ENCODE measurements at regions not wholly inside any gene's neighbourhood (a gene's known extent, or its start where the extent isn't known, plus 50 kb on each side); places are given as distances from the start of the nearest gene placed in this dataset.

DNA sequence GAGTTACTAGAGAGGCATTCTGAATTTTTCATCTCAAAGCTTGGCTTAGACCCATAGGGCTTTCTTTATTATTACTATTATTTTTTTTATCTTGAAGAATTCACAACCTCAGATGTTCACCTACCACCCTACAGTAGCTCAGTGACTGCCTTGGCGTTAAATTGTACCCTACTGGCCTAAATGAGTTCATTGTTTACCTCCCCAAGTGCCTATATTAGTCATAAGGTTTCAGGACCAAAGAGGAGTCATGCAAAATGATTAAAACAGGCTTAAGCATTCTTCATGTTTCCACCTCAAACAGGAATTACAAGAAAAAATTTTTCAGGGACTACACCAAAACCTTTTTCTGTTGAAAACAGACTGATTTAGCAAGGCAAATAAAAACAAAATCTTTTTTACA, 751.5 kb downstream of the SQOR start:
- Histone ChIP-seq H3K9me3 (ENCODE audit: insufficient read depth, low read length) (no peaks in the 10 kb centered on the region; the same call in 1 of the 2 replicates), H3F3A (ENCODE audit: insufficient read depth) (no peaks in the 10 kb centered on the region), H3K9me2 (replicated peaks; ENCODE audit: insufficient read depth, low read length) (no peaks in the 10 kb centered on the region), H4K20me1 (ENCODE audit: low read depth, low read length) (no peaks in the 10 kb centered on the region), H3K36me3 (ENCODE audit: low read length) (no peaks in the 10 kb centered on the region), H3K9ac (ENCODE audit: low read length) (no peak overlapping the region), H3K4me3 (ENCODE audit: insufficient read depth, low read length, poor library complexity, severe bottlenecking) (no peak overlapping the region), H3K27ac (ENCODE audit: low read depth, low read length) (no peak overlapping the region), H3K4me2 (ENCODE audit: low read depth, low read length, poor library complexity, severe bottlenecking) (no peak overlapping the region), H3K79me2 (ENCODE audit: insufficient read depth, low read length) (no peaks in the 10 kb centered on the region), H3K27me3 (ENCODE audit: low read length) (no peaks in the 10 kb centered on the region), H2AFZ (ENCODE audit: low read depth, low read length, severe bottlenecking) (no peak overlapping the region)
- TF ChIP-seq EZH2phosphoT487 (conservative IDR thresholded peaks at IDR 0.05; ENCODE audit: low read length) = no peak
- TF ChIP-seq, protein P1, sequence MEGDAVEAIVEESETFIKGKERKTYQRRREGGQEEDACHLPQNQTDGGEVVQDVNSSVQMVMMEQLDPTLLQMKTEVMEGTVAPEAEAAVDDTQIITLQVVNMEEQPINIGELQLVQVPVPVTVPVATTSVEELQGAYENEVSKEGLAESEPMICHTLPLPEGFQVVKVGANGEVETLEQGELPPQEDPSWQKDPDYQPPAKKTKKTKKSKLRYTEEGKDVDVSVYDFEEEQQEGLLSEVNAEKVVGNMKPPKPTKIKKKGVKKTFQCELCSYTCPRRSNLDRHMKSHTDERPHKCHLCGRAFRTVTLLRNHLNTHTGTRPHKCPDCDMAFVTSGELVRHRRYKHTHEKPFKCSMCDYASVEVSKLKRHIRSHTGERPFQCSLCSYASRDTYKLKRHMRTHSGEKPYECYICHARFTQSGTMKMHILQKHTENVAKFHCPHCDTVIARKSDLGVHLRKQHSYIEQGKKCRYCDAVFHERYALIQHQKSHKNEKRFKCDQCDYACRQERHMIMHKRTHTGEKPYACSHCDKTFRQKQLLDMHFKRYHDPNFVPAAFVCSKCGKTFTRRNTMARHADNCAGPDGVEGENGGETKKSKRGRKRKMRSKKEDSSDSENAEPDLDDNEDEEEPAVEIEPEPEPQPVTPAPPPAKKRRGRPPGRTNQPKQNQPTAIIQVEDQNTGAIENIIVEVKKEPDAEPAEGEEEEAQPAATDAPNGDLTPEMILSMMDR (IDR thresholded peaks at IDR 0.05; ENCODE audit: insufficient read depth, low read length, poor library complexity, severe bottlenecking) = no peak

DNA sequence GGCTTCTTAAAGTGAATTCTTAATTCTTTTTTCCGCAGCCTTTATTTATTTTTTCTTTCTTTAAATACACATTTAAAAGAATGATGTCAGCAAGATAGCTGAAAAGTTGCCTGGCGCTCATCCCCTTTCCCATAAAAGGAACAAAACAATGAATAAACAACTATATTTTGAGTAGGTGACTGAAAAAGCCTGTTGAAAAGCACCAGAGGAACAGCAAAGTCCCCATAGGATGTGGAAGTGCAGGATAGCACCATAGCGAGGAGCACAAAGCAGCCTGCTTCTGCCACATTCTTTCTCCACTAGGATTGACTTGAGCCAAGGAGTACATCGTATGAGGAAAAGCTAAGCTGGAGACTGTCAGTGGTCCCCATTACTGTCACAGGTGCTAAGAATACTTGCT, 754.9 kb downstream of the SQOR start:
- H3K9me3 ChIP-seq (ENCODE audit: insufficient read depth, low read length) = no peaks in the 10 kb centered on the region; the same call in 1 of the 2 replicates
- no peak for TF ChIP-seq EZH2phosphoT487 (conservative IDR thresholded peaks at IDR 0.05; ENCODE audit: low read length)
- TF ChIP-seq, protein P1 (IDR thresholded peaks at IDR 0.05; ENCODE audit: insufficient read depth, low read length, poor library complexity, severe bottlenecking) = no peak

DNA sequence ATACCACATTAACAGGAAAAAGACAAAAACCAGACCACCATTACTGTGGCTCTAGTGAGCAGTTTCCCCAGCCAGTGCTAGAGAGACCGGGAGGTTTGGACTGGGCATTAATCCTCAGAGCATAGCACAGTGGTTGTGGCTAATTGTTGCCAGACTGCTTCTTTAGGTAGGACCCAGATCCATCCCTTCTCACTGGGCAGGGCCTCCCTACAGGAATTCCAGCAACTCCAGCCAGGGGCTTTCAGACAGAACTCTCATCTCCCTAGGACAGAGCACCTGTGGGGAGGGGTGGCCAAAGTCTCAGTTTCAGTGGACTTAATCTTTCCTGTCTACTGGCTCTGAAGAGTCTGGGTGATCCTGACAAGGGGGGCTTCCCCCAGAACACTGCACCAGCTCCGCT, 759.6 kb downstream of the SQOR start:
- H3K27me3 ChIP-seq (ENCODE audit: low read length) = no peaks in the 10 kb centered on the region
- no peaks in the 10 kb centered on the region for H3K36me3 ChIP-seq (ENCODE audit: low read length)
- H3K9me3 ChIP-seq (ENCODE audit: insufficient read depth, low read length) = no peaks in the 10 kb centered on the region; the same call in 1 of the 2 replicates
- H4K20me1 ChIP-seq (ENCODE audit: low read depth, low read length) = no peaks in the 10 kb centered on the region
- TF ChIP-seq EZH2phosphoT487 (conservative IDR thresholded peaks at IDR 0.05; ENCODE audit: low read length) = no peak
- TF ChIP-seq, protein P1 (IDR thresholded peaks at IDR 0.05; ENCODE audit: insufficient read depth, low read length, poor library complexity, severe bottlenecking) = no peak
- H3K4me2 ChIP-seq (ENCODE audit: low read depth, low read length, poor library complexity, severe bottlenecking) = no peak overlapping the region
- H3K79me2 ChIP-seq (ENCODE audit: insufficient read depth, low read length) = no peaks in the 10 kb centered on the region
- H3K4me3 ChIP-seq (ENCODE audit: insufficient read depth, low read length, poor library complexity, severe bottlenecking) = no peak overlapping the region
- H3K9me2 ChIP-seq (replicated peaks; ENCODE audit: insufficient read depth, low read length) = no peaks in the 10 kb centered on the region
- H3K9ac ChIP-seq (ENCODE audit: low read length) = no peak overlapping the region
- no peak overlapping the region for H2AFZ ChIP-seq (ENCODE audit: low read depth, low read length, severe bottlenecking)
- no peaks in the 10 kb centered on the region for H3F3A ChIP-seq (ENCODE audit: insufficient read depth)
- no peak overlapping the region for H3K27ac ChIP-seq (ENCODE audit: low read depth, low read length)

More for the DNA sequence above, 754.9 kb downstream of the SQOR start:
- Histone ChIP-seq H3K36me3 (ENCODE audit: low read length) (no peaks in the 10 kb centered on the region), H3K4me3 (ENCODE audit: insufficient read depth, low read length, poor library complexity, severe bottlenecking) (no peak overlapping the region), H3F3A (ENCODE audit: insufficient read depth) (no peaks in the 10 kb centered on the region), H3K27ac (ENCODE audit: low read depth, low read length) (no peak overlapping the region), H2AFZ (ENCODE audit: low read depth, low read length, severe bottlenecking) (no peak overlapping the region), H3K9ac (ENCODE audit: low read length) (no peak overlapping the region), H3K79me2 (ENCODE audit: insufficient read depth, low read length) (no peaks in the 10 kb centered on the region), H4K20me1 (ENCODE audit: low read depth, low read length) (no peaks in the 10 kb centered on the region), H3K4me2 (ENCODE audit: low read depth, low read length, poor library complexity, severe bottlenecking) (no peak overlapping the region), H3K27me3 (ENCODE audit: low read length) (no peaks in the 10 kb centered on the region), H3K9me2 (replicated peaks; ENCODE audit: insufficient read depth, low read length) (no peaks in the 10 kb centered on the region)

Measured in SU-DHL-6 (cell line).